ENCODE measurements at regions not wholly inside any gene's neighbourhood (a gene's known extent, or its start where the extent isn't known, plus 50 kb on each side); places are given as distances from the start of the nearest gene placed in this dataset.

DNA sequence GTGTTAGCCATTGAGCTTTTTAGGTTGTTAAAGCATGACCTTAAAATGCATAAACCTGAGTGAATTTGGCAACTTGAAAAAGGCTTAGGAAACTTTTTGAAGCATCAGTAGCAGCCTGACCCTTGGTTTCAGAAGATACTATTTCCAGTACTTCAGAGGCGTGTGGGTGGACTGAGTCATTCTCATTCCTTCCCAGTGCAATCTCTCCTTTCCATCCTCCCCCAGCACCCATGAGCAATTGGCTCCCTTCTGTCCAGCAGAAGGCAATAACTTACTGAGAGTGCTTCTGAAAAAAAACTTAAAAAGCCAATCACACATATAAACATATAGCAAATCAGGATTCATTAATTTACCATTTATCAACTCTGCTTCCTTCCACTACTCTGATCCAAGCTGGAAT is 299.3 kb upstream of the STXBP6 start:
- TF ChIP-seq POLR2AphosphoS5 (IDR thresholded peaks at IDR 0.05; ENCODE audit: insufficient read depth, low read depth, low read length), result no peak
- TF ChIP-seq, protein P1, sequence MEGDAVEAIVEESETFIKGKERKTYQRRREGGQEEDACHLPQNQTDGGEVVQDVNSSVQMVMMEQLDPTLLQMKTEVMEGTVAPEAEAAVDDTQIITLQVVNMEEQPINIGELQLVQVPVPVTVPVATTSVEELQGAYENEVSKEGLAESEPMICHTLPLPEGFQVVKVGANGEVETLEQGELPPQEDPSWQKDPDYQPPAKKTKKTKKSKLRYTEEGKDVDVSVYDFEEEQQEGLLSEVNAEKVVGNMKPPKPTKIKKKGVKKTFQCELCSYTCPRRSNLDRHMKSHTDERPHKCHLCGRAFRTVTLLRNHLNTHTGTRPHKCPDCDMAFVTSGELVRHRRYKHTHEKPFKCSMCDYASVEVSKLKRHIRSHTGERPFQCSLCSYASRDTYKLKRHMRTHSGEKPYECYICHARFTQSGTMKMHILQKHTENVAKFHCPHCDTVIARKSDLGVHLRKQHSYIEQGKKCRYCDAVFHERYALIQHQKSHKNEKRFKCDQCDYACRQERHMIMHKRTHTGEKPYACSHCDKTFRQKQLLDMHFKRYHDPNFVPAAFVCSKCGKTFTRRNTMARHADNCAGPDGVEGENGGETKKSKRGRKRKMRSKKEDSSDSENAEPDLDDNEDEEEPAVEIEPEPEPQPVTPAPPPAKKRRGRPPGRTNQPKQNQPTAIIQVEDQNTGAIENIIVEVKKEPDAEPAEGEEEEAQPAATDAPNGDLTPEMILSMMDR (IDR thresholded peaks at IDR 0.05; ENCODE audit: extremely low read depth in 1 of 2, insufficient read depth in 1 of 2, low read depth in 1 of 2, low read length in 2 of 2), result no peak
- no peak for TF ChIP-seq POLR2A (IDR thresholded peaks at IDR 0.05; ENCODE audit: low read depth, low read length)
- TF ChIP-seq, protein P2, sequence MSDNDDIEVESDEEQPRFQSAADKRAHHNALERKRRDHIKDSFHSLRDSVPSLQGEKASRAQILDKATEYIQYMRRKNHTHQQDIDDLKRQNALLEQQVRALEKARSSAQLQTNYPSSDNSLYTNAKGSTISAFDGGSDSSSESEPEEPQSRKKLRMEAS (IDR thresholded peaks at IDR 0.05; ENCODE audit: insufficient read depth, insufficient read length), result no peak
- no peak for TF ChIP-seq MYC (IDR thresholded peaks at IDR 0.05; ENCODE audit: low read depth, low read length)
- no peak for TF ChIP-seq EZH2 (IDR thresholded peaks at IDR 0.05; ENCODE audit: borderline replicate concordance, low read depth, low read length, severe bottlenecking)
- TF ChIP-seq JUN (IDR thresholded peaks at IDR 0.05; ENCODE audit: borderline replicate concordance, insufficient read depth, insufficient read length, low read depth), result no peak
